NCI-H524 (cell line): ENCODE measurements at regions not wholly inside any gene's neighbourhood (a gene's known extent, or its start where the extent isn't known, plus 50 kb on each side); places are given as distances from the start of the nearest gene placed in this dataset.

ENCODE experiments used
- DNase-seq, 2 experiments: peaks; one replicate each; lab custom pipeline; 2025; lab: John Stamatoyannopoulos, UW

GRCh38 chr20:24868959-24869358 lies 80.1 kb upstream of the CST7 start:
- no peak for DNase-seq

GRCh38 chr20:24870057-24870456 lies 79.0 kb upstream of the CST7 start:
- DNase-seq, result no peak

GRCh38 chr20:24870881-24871280 lies 78.2 kb upstream of the CST7 start:
- peak in 1 of 2 experiments; percentile 42 for DNase-seq

- DNase-seq, result peak in 1 of 2 experiments; percentile 25
Observed at GRCh38 chr20:24871480-24872213, 77.4 kb upstream of the CST7 start.

GRCh38 chr20:24872291-24873024 lies 76.6 kb upstream of the CST7 start:
- DNase-seq, result peak; percentile 92 to 96

GRCh38 chr20:24873025-24873620 lies 75.9 kb upstream of the CST7 start:
- no peak for DNase-seq

GRCh38 chr20:24875078-24875477 lies 74.0 kb upstream of the CST7 start:
- DNase-seq, result no peak

GRCh38 chr20:24877652-24878051 lies 71.4 kb upstream of the CST7 start:
- no peak for DNase-seq

GRCh38 chr20:24878657-24879056 lies 70.4 kb upstream of the CST7 start:
- DNase-seq, result no peak

- no peak for DNase-seq
Observed at GRCh38 chr20:24879875-24880274, 69.2 kb upstream of the CST7 start.

GRCh38 chr20:24880356-24880755 lies 68.7 kb upstream of the CST7 start:
- DNase-seq, result no peak

- DNase-seq, result no peak
Observed at GRCh38 chr20:24890286-24890685, 58.8 kb upstream of the CST7 start.

- peak; percentile 87 to 95 for DNase-seq
Observed at GRCh38 chr20:24891546-24892393, 57.3 kb upstream of the CST7 start.

- peak; percentile 69 to 90 for DNase-seq
Observed at GRCh38 chr20:24892522-24892921, 56.5 kb upstream of the CST7 start.

- DNase-seq, result no peak
Observed at GRCh38 chr20:24892931-24893330, 56.1 kb upstream of the CST7 start.

GRCh38 chr20:24894488-24894887 lies 54.6 kb upstream of the CST7 start:
- no peak for DNase-seq

- DNase-seq, result no peak
Observed at GRCh38 chr20:24894967-24895366, 54.1 kb upstream of the CST7 start.

- DNase-seq, result no peak
Observed at GRCh38 chr20:24895431-24895830, 53.6 kb upstream of the CST7 start.

- DNase-seq, result no peak
Observed at GRCh38 chr20:24895898-24896658, 53.0 kb upstream of the CST7 start.

GRCh38 chr20:24896984-24897383 lies 52.1 kb upstream of the CST7 start:
- no peak for DNase-seq

- no peak for DNase-seq
Observed at GRCh38 chr20:24897974-24898373, 51.1 kb upstream of the CST7 start.
